Colonic mucosa (tissue), 4 donors: ENCODE measurements at regions not wholly inside any gene's neighbourhood (a gene's known extent, or its start where the extent isn't known, plus 50 kb on each side); places are given as distances from the start of the nearest gene placed in this dataset.

ENCODE experiments used
- DNase-seq: peaks from one replicate; pipeline ENCODE4 v3.0.0-alpha.2; 2020
- H3K27ac ChIP-seq: fragments of 200-600 bp; one replicate; pipeline ENCODE4 v1.8.0; 2021
- H3K27me3 ChIP-seq: fragments of 200-600 bp; one replicate; pipeline ENCODE4 v1.8.0; 2021
- H3K36me3 ChIP-seq: fragments of 200-600 bp; one replicate; pipeline ENCODE4 v1.8.0; 2021
- H3K4me1 ChIP-seq: fragments of 200-600 bp; one replicate; pipeline ENCODE4 v1.8.0; 2021; ENCODE audit warnings: mild to moderate bottlenecking
- H3K4me3 ChIP-seq: fragments of 200-600 bp; one replicate; pipeline ENCODE4 v1.8.0; 2021
- H3K9ac ChIP-seq, 2 donors: one replicate each; pipeline ENCODE4 v1.7.0; 2013; ENCODE audit warnings: control low read depth in 2 of 2, low read depth in 2 of 2, low read length in 2 of 2
- H3K9me3 ChIP-seq: fragments of 200-600 bp; one replicate; pipeline ENCODE4 v1.8.0; 2021
- intact Hi-C: fragments of 100-400 bp; cut with DNase I; formaldehyde crosslinking; loops from one replicate; pipeline ENCODE4 v1.14.1; 2022
- TF ChIP-seq, protein P1 (sequence below): fragments of 200-600 bp; IDR thresholded peaks from one replicate; pipeline ENCODE4 v1.8.0; 2022; ENCODE audit warnings: antibody characterized with exemption, mild to moderate bottlenecking
- donor health status: healthy.
- donor health status: DM: no; HTN: no; CAD: no.
- donor health status: DM: no; HTN: no; CAD: no.

- no peak overlapping the region for H3K27ac ChIP-seq
- no peaks in the 10 kb centered on the region for H3K9me3 ChIP-seq
- no peaks in the 10 kb centered on the region for H3K4me1 ChIP-seq
- TF ChIP-seq, protein P1, sequence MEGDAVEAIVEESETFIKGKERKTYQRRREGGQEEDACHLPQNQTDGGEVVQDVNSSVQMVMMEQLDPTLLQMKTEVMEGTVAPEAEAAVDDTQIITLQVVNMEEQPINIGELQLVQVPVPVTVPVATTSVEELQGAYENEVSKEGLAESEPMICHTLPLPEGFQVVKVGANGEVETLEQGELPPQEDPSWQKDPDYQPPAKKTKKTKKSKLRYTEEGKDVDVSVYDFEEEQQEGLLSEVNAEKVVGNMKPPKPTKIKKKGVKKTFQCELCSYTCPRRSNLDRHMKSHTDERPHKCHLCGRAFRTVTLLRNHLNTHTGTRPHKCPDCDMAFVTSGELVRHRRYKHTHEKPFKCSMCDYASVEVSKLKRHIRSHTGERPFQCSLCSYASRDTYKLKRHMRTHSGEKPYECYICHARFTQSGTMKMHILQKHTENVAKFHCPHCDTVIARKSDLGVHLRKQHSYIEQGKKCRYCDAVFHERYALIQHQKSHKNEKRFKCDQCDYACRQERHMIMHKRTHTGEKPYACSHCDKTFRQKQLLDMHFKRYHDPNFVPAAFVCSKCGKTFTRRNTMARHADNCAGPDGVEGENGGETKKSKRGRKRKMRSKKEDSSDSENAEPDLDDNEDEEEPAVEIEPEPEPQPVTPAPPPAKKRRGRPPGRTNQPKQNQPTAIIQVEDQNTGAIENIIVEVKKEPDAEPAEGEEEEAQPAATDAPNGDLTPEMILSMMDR = no peak
- H3K36me3 ChIP-seq = no peaks in the 10 kb centered on the region
- no peak overlapping the region for H3K4me3 ChIP-seq
- intact Hi-C loops = no loop called here
- H3K9ac ChIP-seq = no peak overlapping the region
- no peaks in the 10 kb centered on the region for H3K27me3 ChIP-seq
- no peak for DNase-seq
These were observed 2209.7 kb downstream of the LRRC4C start for GRCh38 chr11:39249566-39250365.

- intact Hi-C loops = no loop called here
- no peaks in the 10 kb centered on the region for H3K4me1 ChIP-seq
These were observed 2211.8 kb downstream of the LRRC4C start for GRCh38 chr11:39247570-39248137.

DNA sequence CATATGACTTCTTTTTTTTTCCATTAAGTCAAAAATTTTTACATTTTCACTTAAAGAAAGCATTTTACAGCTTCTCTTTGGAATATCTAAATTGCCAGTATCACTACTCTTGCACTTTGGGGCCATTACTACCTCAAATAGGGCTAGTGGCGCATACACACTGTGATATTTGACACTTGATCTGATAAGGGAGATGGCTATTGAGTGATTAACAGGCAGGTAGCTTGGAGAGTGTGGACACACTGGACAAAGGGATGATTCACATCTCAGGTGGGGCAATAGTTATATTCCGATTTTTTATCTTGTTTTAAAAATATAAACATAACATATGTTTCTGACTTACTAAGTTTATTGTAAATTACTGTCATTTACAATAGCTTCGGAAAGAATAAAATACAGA lies 2219.9 kb downstream of the LRRC4C start:
- TF ChIP-seq, protein P1 = no peak
- no peaks in the 10 kb centered on the region for H3K36me3 ChIP-seq
- DNase-seq = no peak
- intact Hi-C loops = no loop called here
- no peak overlapping the region for H3K27ac ChIP-seq
- H3K9me3 ChIP-seq = no peaks in the 10 kb centered on the region
- H3K9ac ChIP-seq = no peak overlapping the region
- no peaks in the 10 kb centered on the region for H3K27me3 ChIP-seq
- no peak overlapping the region for H3K4me3 ChIP-seq
- no peaks in the 10 kb centered on the region for H3K4me1 ChIP-seq

More at GRCh38 chr11:39247570-39248137, 2211.8 kb downstream of the LRRC4C start:
- no peak for DNase-seq
- Histone ChIP-seq H3K9ac (no peak overlapping the region), H3K27ac (no peak overlapping the region), H3K36me3 (no peaks in the 10 kb centered on the region), H3K4me3 (no peak overlapping the region), H3K9me3 (no peaks in the 10 kb centered on the region), H3K27me3 (no peaks in the 10 kb centered on the region)
- TF ChIP-seq, protein P1 = no peak

DNA sequence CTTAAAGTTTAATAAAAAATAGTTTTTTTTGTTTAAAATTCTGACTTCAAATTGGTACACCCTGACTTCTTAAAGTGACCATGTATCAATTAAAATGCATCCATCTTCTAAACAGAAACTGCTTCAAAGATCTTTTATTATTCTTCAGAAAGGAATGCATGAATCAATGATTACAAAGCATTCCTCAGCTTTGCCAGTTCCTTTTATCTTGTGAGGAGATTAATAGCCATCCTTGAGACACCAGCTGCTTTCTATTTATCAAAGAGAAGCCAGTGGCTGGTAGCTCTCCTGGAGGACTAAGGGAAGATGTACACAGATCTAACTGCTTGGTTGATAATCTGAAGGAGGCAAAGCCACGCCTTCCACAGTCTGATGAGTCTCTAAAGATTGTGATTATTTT lies 2222.5 kb downstream of the LRRC4C start:
- no peak for DNase-seq
- Histone ChIP-seq H3K27me3 (no peaks in the 10 kb centered on the region), H3K4me1 (no peaks in the 10 kb centered on the region), H3K27ac (no peak overlapping the region), H3K9me3 (no peaks in the 10 kb centered on the region), H3K4me3 (no peak overlapping the region), H3K36me3 (no peaks in the 10 kb centered on the region), H3K9ac (no peak overlapping the region)
- intact Hi-C loops = no loop called here
- TF ChIP-seq, protein P1 = no peak

GRCh38 chr11:39221550-39222138 lies 2237.8 kb downstream of the LRRC4C start:
- Histone ChIP-seq H3K27ac (no peak overlapping the region), H3K4me1 (no peaks in the 10 kb centered on the region), H3K4me3 (no peak overlapping the region), H3K36me3 (no peaks in the 10 kb centered on the region), H3K27me3 (no peaks in the 10 kb centered on the region), H3K9me3 (no peaks in the 10 kb centered on the region), H3K9ac (no peak overlapping the region)
- DNase-seq = no peak
- TF ChIP-seq, protein P1 = no peak
- intact Hi-C loops = no loop called here
